ENCODE measurements at regions not wholly inside any gene's neighbourhood (a gene's known extent, or its start where the extent isn't known, plus 50 kb on each side); places are given as distances from the start of the nearest gene placed in this dataset.

DNA sequence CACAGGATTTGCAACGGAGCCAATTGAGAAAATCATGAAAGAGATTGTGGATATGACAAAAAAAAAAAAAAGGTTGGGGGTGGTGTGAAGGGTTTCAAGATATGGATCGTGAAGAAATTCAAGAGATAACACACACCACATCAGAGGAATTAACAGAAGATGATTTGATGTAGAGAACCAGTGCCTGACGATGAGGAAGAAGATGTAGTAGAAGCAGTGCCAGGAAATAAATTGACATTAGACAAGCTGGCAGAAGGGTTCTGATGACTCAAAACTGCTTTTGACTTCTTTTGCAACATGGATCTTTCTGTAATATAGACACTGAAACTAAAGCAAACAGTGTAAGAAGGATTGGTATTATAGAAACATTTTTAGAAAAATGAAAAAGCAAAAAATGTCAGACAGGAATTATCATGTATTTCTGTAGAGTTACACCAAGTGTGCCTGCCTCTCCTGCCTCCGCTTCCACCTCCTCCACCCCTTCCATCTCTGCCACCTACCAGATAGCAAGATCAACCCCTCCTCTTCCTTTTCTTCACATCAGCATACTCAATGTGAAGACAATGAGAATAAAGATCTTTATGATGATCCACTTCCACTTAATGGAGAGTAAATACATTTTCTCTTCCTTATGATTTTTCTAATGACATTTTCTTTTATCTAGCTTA is 127.5 kb upstream of the OTUD4 start:
- no peak overlapping the region for H2BK15ac ChIP-seq (ENCODE audit: low read depth, low read length)
- H3K27ac ChIP-seq (ENCODE audit: insufficient read length, low read depth, low read length): no peak overlapping the region
- Mint-ChIP-seq H3K27ac (no peak overlapping the region), H3K36me3 (ENCODE audit: insufficient read depth in 1 of 3, low read depth in 3 of 3) (no peaks in the 10 kb centered on the region), H3K9me3 (no peaks in the 10 kb centered on the region), H3K27me3 (ENCODE audit: low read depth) (no peaks in the 10 kb centered on the region), H3K4me3 (no peak overlapping the region), H3K4me1 (no peaks in the 10 kb centered on the region)
- no peak overlapping the region for H3K23ac ChIP-seq (ENCODE audit: insufficient read length, low read depth, low read length)
- H3K27me3 ChIP-seq (ENCODE audit: insufficient read depth, low read length): no peaks in the 10 kb centered on the region
- no peak overlapping the region for H3K4me2 ChIP-seq (ENCODE audit: insufficient read depth, insufficient read length, low read length)
- H3K23me2 ChIP-seq (ENCODE audit: insufficient read length, low read depth, low read length, poor library complexity, severe bottlenecking): no peaks in the 10 kb centered on the region
- no peaks in the 10 kb centered on the region for H3K4me1 ChIP-seq (ENCODE audit: insufficient read depth, low read length)
- no peak overlapping the region for H4K5ac ChIP-seq (ENCODE audit: insufficient read length, low read depth, low read length)
- no peaks in the 10 kb centered on the region for H3K79me2 ChIP-seq (ENCODE audit: insufficient read depth, low read length)
- WGBS (ENCODE audit: extremely low coverage, insufficient read length, low lambda C conversion rate): no CpG with 5 or more reads among the region's 4 CpGs
- no peak overlapping the region for H3K18ac ChIP-seq (ENCODE audit: insufficient read length, low read depth, low read length)
- no peak overlapping the region for H2BK20ac ChIP-seq (ENCODE audit: low read depth, low read length, poor library complexity, severe bottlenecking)
- H2BK12ac ChIP-seq (ENCODE audit: insufficient read length, low read depth, low read length): no peak overlapping the region
- DNase-seq: no peak
- H3K79me1 ChIP-seq (ENCODE audit: insufficient read depth, low read depth, low read length, poor library complexity, severe bottlenecking): no peaks in the 10 kb centered on the region
- H2AFZ ChIP-seq (ENCODE audit: low read length): no peak overlapping the region
- no peak overlapping the region for H3K4ac ChIP-seq (ENCODE audit: low read depth, low read length)
- H4K20me1 ChIP-seq (ENCODE audit: control insufficient read depth, insufficient read depth, insufficient read length): no peaks in the 10 kb centered on the region
- no peak overlapping the region for H3K56ac ChIP-seq (ENCODE audit: insufficient read length, low read depth, low read length)
- TF ChIP-seq, protein P1, sequence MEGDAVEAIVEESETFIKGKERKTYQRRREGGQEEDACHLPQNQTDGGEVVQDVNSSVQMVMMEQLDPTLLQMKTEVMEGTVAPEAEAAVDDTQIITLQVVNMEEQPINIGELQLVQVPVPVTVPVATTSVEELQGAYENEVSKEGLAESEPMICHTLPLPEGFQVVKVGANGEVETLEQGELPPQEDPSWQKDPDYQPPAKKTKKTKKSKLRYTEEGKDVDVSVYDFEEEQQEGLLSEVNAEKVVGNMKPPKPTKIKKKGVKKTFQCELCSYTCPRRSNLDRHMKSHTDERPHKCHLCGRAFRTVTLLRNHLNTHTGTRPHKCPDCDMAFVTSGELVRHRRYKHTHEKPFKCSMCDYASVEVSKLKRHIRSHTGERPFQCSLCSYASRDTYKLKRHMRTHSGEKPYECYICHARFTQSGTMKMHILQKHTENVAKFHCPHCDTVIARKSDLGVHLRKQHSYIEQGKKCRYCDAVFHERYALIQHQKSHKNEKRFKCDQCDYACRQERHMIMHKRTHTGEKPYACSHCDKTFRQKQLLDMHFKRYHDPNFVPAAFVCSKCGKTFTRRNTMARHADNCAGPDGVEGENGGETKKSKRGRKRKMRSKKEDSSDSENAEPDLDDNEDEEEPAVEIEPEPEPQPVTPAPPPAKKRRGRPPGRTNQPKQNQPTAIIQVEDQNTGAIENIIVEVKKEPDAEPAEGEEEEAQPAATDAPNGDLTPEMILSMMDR (conservative IDR thresholded peaks at IDR 0.05): no peak
- no peak overlapping the region for H4K91ac ChIP-seq (ENCODE audit: insufficient read length, low read depth, low read length)
- H3K9me3 ChIP-seq (ENCODE audit: control insufficient read depth, low read depth, low read length): no peaks in the 10 kb centered on the region
- H2BK120ac ChIP-seq (ENCODE audit: low read depth, low read length, poor library complexity, severe bottlenecking): no peak overlapping the region
- H3K14ac ChIP-seq (ENCODE audit: insufficient read depth, low read length): no peak overlapping the region
- H3K9ac ChIP-seq (ENCODE audit: extremely low read depth, insufficient read length, low read length): no peak overlapping the region
- no peak overlapping the region for H3T11ph ChIP-seq (ENCODE audit: low read length)
- H2BK5ac ChIP-seq (ENCODE audit: insufficient read length, low read length): no peak overlapping the region
- H2AK5ac ChIP-seq (ENCODE audit: insufficient read length, low read length): no peak overlapping the region
- H4K8ac ChIP-seq (replicated peaks; ENCODE audit: insufficient read length, low read depth, low read length): no peak overlapping the region
